GM18519 (cell line): ENCODE measurements at regions not wholly inside any gene's neighbourhood (a gene's known extent, or its start where the extent isn't known, plus 50 kb on each side); places are given as distances from the start of the nearest gene placed in this dataset.
"Not testable (repeated sequence)": the region's sequence is repeated elsewhere in the genome, so short reads cannot be mapped to it uniquely, and the experiment has no call there.

Experiments
- ATAC-seq: cut with Tn5 transposase; IDR thresholded peaks from one replicate; pipeline ENCODE4 v1.9.1; 2021; ENCODE audit warnings: mild to moderate bottlenecking, moderate library complexity; ENCODE audit not compliant: unreplicated experiment, low FRiP score

DNA sequence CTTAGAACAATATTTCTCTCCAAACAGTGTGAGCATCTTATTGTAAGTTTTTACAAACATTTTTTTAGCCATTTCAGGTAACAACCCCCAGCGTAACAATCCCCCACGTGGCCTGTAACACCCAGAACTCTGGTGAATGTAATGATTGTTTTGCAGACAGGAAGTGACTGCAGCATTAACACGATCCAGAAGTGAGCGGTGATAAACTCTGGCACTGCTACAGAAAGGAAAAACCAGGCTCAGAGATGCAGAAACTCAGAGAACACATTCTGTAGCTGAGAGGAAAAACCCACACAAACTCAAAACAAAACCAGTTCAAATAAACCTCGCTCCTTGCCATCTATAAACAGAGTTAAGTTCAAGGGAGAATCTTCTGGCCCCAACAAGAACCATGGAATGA, 285.7 kb downstream of the FGFR2 start:
- no peak for ATAC-seq

GRCh38 chr10:121313119-121313875, 284.9 kb downstream of the FGFR2 start:
- no peak for ATAC-seq

- ATAC-seq: no peak
Observed at GRCh38 chr10:121316432-121316831, 281.8 kb downstream of the FGFR2 start.

- no peak for ATAC-seq
Observed at GRCh38 chr10:121317374-121317773, 280.9 kb downstream of the FGFR2 start.

GRCh38 chr10:121322046-121322445, 276.2 kb downstream of the FGFR2 start:
- no peak for ATAC-seq

- no peak for ATAC-seq
Observed at GRCh38 chr10:121322776-121323175, 275.5 kb downstream of the FGFR2 start.

GRCh38 chr10:121323443-121323842, 274.8 kb downstream of the FGFR2 start:
- no peak for ATAC-seq

DNA sequence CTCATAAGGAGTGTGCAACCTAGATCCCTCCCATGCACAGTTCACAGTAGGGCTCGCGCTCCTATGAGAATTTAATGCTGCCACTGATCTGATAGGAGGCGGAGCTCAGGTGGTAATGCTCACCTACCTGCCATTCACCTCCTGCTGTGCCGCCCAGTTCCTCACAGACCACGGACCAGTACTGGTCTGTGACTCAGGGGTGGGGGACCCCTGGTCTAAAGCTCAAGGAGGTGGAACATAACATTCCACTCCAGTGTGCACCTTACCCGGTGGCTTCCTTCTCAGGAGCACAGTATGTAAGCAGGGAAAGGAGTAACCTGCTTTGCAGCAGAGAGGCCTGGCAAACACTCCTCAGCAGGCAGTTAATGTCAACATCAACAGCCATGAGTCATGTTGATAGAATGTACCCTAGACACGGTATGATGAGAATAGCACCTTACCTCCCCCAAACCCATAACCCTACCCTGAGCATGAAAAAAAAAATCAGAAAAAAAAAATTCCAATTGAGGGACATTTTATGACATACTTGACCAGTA, 273.5 kb downstream of the FGFR2 start:
- ATAC-seq: no peak

- ATAC-seq: no peak
Observed at GRCh38 chr10:121325490-121326231, 272.6 kb downstream of the FGFR2 start.

GRCh38 chr10:121326905-121327304, 271.3 kb downstream of the FGFR2 start:
- no peak for ATAC-seq

GRCh38 chr10:121327727-121328126, 270.5 kb downstream of the FGFR2 start:
- no peak for ATAC-seq

DNA sequence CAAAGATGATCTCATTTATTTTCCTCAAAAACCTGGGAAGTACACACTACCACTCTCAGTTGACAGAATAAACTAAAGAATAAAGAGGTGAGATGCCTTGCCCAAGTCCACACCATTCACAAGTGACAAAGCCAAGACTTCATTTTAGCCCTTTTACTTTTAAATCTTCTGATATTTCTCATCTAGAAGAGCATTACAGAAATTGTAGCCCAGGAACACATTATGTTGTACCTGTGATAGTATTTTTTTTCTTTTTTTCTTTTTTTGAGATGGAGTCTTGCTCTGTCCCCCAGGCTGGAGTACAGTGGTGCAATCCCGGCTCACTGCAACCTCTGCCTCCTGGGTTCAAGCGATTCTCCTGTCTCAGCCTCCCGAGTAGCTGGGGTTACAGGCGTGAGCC, 268.6 kb downstream of the FGFR2 start:
- not testable (repeated sequence) for ATAC-seq

- ATAC-seq: no peak
Observed at GRCh38 chr10:121330563-121330962, 267.7 kb downstream of the FGFR2 start.

- no peak for ATAC-seq
Observed at GRCh38 chr10:121332353-121332752, 265.9 kb downstream of the FGFR2 start.

GRCh38 chr10:121332829-121333765, 265.1 kb downstream of the FGFR2 start:
- no peak for ATAC-seq

DNA sequence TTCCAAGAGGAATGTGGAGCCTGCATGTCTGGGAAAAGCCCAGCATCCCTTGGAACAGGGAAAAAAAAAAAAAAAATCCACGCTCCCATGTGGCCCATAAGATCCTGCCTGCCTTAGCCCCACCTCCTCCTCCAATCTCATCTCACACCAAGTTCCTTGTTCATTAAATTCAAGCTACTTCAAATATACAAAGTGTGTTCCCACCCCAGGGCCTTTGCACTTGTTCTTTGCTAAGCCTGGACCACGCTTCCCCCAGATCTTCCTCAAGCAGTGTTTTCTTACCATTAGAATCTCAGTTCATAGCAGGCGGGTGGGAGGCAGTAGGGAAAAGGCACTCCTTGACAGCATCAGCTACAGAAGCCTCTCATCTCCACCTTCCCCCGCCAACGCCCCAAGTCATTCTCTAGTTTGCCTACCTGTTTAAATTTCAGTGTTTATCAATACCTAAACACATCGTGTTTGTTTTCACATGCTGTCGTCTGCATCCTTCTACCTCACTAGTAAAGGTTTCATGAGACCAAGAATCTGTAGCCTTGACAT, 262.8 kb downstream of the FGFR2 start:
- ATAC-seq: no peak

GRCh38 chr10:121337427-121337826, 260.8 kb downstream of the FGFR2 start:
- no peak for ATAC-seq

DNA sequence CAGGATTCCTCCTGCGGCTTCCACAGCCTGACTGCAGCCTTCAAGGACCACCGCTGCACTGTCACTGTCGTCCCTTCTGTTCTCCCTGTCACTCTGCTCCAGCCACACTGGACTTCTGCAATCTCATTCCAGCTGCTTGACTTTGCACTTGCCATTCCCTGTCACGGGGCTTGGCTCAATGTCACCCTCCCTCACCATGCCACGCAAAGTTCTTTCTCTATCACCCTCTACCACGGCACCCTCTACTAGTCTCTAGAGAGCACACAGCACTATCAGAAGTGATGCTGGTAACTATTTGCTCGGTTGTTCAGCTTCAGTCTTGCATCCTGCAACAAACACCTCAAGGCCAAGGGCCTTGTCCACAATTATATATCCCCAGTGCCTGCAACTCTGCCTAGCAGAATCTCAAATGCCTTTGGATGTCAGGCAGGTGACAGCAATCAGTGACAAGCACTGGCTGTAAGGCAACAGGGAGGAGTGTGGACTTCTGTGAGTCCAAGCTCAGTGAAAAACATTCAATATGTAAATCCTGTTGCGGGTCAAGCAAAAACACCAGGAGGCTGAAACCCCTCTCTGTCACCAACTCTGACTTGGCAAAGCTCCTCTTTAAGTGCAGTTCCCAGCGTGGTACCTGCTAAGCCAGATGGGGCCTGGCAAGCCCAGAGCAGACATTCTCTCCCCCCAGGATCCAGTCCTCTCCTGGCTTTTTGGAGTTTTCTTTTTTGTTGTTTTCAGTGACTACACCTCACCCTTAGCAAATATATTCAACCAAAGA, 259.9 kb downstream of the FGFR2 start:
- ATAC-seq: no peak

GRCh38 chr10:121339114-121339513, 259.1 kb downstream of the FGFR2 start:
- ATAC-seq: no peak
